Kasumi-1 (cell line): ENCODE measurements at regions not wholly inside any gene's neighbourhood (a gene's known extent, or its start where the extent isn't known, plus 50 kb on each side); places are given as distances from the start of the nearest gene placed in this dataset.

Source experiments
- DNase-seq, 2 experiments: peaks; one replicate each; lab custom pipeline; 2025; lab: John Stamatoyannopoulos, UW

DNA sequence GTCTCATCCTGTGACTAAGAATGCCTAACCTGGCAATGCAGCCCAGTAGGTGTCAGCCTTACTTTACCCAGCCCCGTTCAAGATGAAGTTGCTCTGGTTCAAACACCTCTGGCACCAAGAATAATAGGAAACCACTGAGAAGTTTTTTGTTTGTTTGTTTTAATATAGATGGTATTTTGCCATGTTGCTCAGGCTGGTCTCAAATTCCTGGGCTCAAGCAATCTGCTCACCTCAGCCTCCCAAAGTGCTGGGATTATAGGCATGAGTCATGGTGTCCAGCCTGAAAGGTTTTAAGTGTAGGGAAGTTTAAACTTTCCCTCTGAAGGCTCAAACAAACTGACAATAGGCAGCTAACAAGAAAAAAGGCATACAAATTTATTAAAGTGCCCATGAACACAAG, 51.2 kb upstream of the ABCC4 start:
- DNase-seq: no peak

DNA sequence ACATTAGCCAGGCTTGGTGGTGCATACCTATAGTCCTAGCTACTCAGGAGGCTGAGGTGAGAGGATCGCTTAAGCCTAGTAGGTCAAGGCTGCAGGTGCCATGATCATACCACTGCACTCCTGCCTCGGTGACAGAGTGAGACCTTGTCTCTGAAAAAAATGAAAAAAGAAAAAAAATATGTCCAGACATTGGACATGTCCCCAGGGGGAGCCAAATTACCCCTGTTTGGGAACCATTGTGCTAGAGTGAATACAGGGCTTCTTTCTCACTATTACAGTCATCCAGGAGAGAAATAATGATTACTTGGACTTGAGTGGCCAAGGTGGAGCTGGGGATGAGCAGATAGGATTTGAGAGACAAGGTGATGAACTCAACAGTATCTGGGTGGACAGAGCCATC, 52.9 kb upstream of the ABCC4 start:
- no peak for DNase-seq

DNA sequence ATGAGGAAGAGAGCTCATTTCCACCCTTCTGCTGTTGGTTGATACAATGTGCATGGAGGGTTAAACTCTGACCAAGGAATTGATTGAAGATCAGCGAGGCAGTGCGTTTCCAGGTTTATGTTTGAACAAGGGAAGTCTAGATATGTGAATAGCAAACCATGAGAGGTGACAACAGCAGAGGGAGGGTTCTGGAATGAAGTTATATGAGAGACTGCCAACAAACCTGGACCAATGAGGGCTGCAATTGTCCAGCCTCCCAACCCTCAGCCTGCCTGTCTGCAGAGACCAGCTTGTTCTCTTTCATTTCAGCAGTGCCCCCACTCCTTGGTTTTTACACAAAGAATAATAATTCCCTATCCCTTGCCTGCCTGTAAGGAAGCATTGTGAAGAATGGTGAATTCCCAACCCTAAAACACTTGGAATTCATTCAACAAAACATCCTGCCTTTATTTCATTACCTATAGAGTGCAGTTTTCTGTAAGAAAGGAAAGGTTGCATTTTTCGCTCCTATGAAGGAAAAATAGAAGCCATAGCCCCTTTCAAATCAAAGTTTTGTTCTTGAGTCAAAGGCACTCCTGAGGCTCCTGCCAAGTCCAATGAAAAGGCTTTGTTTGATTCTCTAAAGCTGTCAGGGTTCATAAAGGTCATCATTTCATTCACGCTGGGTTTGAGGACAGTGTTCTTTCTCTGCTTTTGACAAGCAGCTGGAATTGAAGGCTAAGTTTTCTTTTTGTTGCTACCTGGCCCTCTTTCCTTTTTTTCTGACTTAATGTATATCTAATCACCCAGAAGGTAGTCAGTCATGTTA, 53.6 kb upstream of the ABCC4 start:
- no peak for DNase-seq

DNA sequence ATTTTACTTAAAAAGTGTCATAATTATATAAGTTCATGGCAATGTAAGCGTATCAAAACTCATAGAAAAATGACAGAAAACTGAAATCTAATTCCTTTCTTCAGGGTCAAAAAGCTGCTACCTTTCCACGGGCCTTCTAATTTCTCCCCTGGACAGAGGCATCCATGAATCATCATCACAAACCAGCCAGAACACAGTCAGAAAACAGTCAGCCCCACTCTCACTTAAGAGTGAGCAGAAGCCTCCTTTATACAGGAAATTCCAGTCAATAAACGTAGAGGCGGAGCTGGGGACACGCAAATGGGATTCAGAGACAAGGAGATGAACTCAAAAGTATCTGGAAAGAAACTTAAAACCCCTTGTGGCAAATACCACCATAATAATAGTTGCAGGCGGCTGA, 54.2 kb upstream of the ABCC4 start:
- no peak for DNase-seq

GRCh38 chr13:95356916-95357315, 55.7 kb upstream of the ABCC4 start:
- DNase-seq: no peak

DNA sequence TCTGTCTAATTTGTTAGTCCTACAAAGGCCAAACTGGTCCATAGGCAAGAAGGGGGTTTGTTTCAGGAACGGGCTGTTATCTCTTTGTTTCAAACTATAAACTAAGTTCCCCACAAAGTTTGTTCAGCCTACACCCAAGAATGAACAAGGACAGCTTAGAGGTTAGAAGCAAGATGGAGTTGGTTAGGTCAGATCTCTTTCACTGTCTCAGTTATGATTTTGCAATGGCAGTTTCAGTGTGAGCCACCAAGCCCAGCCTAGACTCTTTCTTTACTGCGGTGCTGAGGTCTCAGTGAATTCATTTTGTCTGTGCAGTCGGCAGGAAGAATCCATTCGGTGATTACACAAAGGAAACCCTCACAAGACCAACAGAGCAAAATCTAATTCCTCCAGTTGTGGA, 56.6 kb upstream of the ABCC4 start:
- no peak for DNase-seq

DNA sequence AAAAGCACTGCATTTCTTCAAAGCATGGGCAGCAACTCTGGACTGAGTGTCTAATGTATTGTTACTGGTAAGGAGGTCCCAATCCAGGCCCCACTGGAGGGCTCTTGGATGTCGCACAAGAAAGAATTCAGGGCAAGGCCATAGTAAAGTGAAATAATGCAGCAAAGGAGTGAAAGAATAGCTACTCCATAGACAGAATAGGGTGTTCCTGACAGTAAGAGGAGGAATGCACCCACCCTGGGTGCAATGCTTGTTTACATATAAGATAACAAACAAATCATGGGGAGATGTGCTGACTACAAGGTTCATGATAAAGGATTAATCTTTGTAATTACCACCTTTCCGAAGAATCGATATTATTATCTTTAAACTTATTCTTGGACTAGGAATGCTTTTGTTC, 58.8 kb upstream of the ABCC4 start:
- no peak for DNase-seq

- DNase-seq: no peak
These were observed 59.3 kb upstream of the ABCC4 start for GRCh38 chr13:95360464-95361097.

DNA sequence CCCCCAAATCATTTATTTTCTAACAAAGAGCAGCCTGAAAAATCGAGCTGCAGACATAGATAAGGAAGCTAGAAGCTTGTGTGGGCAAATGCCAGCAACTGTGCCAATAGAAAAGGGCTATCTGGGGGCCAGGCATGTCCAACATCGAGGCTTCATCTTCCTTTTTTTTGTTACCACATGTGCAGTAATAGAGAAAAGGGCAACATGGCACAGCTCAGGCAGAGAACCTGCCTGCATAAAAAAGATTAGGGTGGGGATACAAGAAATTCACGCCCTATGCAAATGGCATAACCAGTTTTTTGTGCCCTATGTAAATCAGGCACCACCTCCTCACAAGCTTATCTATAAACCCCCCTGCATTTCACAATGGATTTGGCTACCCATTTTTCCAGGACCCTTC, 60.4 kb upstream of the ABCC4 start:
- DNase-seq: no peak

DNA sequence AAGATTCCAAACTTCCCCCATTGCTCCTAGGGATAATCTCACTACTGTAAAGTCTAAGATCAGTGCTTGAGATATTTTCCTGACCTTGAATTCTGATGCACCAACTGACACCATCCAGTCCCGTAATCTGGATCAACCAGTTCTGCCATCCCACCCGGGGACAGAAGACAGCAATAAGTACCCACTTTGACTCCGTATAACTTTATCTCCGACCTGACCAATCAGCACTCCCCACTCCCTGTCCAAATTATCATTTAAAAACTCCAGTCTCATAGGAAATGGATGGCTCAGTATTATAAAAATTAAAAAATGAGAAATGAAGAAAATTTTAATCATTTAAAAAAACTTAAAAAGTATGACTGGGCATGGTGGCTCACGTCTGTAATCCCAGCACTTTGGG, 61.4 kb upstream of the ABCC4 start:
- no peak for DNase-seq

DNA sequence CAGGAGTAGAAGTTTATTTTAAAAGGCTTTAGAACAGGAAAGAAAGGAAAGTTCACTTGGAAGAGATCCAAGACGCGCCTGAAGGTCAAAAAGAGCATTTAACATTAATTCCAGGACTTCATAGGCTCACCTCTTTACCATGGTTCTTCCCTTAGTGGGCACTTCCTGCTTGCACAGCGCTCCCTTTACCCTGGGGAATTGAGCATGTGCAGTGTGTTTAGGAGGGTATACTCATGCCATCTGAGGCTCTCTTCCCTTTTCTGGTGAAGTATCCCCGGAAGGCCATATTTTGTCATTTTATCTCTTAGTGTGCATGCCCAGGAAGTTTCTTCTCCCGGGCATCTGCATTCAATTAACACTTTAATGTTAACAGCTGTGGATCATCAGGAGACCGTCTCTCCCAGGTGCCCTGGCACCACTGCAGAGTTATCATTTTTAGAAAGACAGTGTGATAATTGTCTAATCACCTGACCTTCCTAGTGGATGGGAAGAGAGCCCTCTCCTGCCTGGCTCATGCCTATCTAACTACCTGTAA, 66.1 kb upstream of the ABCC4 start:
- no peak for DNase-seq

DNA sequence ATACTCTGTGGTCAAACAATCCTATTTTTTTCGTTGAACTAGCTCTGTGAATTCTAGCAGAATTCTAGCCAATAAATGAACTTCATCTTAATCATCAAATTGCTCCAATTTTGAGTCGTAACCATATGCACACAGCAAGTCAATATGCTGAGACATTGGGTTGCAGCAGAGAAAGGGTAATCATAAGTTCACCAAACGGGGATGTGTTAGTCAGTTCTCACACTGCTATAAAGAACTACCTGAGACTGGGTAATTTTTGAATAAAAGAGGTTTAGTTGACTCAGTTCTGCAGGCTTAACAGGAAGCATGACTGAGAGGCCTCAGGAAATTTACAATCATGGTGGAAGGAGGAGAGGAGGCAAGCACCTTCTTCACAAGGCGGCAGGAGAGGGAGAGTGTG, 67.7 kb upstream of the ABCC4 start:
- no peak for DNase-seq

GRCh38 chr13:95375706-95376105, 74.5 kb upstream of the ABCC4 start:
- no peak for DNase-seq

DNA sequence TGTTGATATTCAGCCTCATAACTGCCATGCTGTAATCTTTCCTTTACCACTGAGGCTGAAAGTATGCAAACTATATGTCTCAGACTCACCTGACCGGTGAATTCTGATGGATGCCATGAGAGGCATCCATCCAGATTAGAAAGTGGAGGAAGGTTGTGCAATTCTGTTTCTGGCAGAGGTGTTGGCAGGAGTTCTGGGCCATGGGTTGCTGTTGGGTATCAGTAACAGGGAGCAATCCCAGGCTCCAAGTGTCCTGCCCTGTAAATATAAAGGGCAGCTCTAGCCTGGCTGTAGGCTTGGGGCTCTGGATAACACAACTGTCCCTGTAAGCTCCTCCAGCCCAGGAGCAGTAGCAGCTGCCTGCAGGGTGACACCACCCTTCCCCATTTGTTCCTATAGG, 77.4 kb upstream of the ABCC4 start:
- DNase-seq: no peak

GRCh38 chr13:95380468-95381211, 79.4 kb upstream of the ABCC4 start:
- peak; percentile 90 to 93 for DNase-seq

GRCh38 chr13:95381212-95381527, 79.9 kb upstream of the ABCC4 start:
- DNase-seq: no peak

- no peak for DNase-seq
These were observed 81.2 kb upstream of the ABCC4 start for GRCh38 chr13:95382411-95382810.

DNA sequence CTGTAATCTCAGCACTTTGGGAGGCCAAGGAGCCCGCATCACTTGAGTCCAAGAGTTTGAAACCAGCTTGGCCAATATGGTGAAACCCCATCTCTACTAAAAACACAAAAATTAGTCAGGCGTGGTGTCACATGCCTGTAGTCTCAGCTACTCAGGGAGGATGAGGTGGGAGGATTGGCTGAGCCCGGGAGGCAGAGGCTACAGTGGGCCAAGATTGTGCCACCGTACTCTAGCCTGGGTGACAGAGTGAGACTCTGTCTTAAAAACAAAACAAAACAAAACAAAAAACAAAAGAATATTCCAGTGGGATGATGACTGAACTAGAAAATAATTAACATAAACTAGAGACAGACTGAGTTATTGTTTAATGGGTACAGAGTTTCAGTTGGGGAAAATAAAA, 81.7 kb upstream of the ABCC4 start:
- no peak for DNase-seq

DNA sequence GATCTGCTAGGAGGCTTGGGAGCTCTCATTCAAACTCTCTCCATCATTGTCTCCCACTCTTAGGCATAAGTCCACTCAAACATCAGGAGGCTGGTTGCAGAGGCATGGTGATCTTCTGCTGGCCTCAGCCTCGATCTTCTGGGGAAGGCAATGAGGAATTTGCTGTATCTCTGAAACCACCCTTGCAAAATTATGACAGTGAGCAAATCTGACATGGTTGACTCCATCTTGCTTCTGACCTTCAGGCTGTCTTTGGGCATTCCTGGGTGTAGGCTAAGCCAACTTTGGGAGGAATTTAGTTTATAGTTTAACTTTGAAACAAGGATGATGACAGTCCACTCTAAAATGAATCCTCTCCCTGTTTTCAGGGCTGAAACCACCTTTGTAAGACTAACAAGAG, 84.1 kb upstream of the ABCC4 start:
- no peak for DNase-seq

GRCh38 chr13:95385798-95386197, 84.5 kb upstream of the ABCC4 start:
- no peak for DNase-seq

GRCh38 chr13:95386370-95386769, 85.1 kb upstream of the ABCC4 start:
- DNase-seq: no peak

DNA sequence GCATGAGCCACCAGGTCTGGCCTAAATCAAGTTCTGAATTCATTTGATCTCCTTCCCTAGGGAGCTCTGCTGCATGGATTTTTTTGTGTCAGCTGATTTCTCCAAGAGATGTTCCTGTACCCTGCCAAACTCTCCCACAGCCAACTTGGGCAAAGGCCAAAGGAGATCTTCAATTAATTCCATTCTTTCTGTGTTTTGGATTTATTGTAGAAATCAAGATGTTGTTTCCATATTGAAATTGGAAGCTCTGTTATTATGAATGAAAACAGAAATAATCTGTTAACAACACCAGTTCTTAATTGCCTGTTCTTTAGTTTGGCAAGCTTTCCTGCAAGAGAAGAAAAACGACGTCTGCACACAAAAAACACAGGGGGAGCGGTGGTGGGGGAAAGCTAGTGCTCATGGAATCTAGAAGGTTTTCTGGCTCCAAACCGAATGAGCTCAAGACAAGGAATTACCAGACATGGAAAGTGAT, 86.5 kb upstream of the ABCC4 start:
- no peak for DNase-seq
